IPS-18a (cell line): ENCODE measurements at regions not wholly inside any gene's neighbourhood (a gene's known extent, or its start where the extent isn't known, plus 50 kb on each side); places are given as distances from the start of the nearest gene placed in this dataset.

ENCODE experiments used
- H3K27ac ChIP-seq: one replicate; pipeline ENCODE4 v1.5.1; 2013; ENCODE audit warnings: low read length
- H3K27me3 ChIP-seq: one replicate; pipeline ENCODE4 v1.6.1; 2013; ENCODE audit warnings: mild to moderate bottlenecking, low read length; ENCODE audit not compliant: control insufficient read depth, insufficient read depth
- H3K36me3 ChIP-seq: one replicate; pipeline ENCODE4 v1.6.1; 2013; ENCODE audit warnings: low read depth, low read length; ENCODE audit not compliant: control insufficient read depth
- H3K4me1 ChIP-seq: one replicate; pipeline ENCODE4 v1.6.1; 2013; ENCODE audit warnings: low read depth, low read length; ENCODE audit not compliant: control insufficient read depth
- H3K4me3 ChIP-seq: one replicate; pipeline ENCODE4 v1.5.1; 2013; ENCODE audit warnings: low read length
- H3K9ac ChIP-seq: one replicate; pipeline ENCODE4 v1.6.1; 2013; ENCODE audit warnings: mild to moderate bottlenecking, low read length, moderate library complexity
- H3K9me3 ChIP-seq: one replicate; pipeline ENCODE4 v1.6.1; 2013; ENCODE audit warnings: low read depth, low read length; ENCODE audit not compliant: control insufficient read depth

GRCh38 chr15:45785897-45786296 is 151.1 kb downstream of the SQOR start:
- Histone ChIP-seq H3K4me3 (no peak overlapping the region), H3K4me1 (peaks cover 8% of the 10 kb centered on the region), H3K9me3 (no peaks in the 10 kb centered on the region), H3K27me3 (no peaks in the 10 kb centered on the region), H3K36me3 (no peaks in the 10 kb centered on the region), H3K9ac (no peak overlapping the region), H3K27ac (no peak overlapping the region)

GRCh38 chr15:45790325-45790943 is 155.6 kb downstream of the SQOR start:
- Histone ChIP-seq H3K36me3 (no peaks in the 10 kb centered on the region), H3K9me3 (no peaks in the 10 kb centered on the region), H3K4me3 (no peak overlapping the region), H3K4me1 (no peaks in the 10 kb centered on the region), H3K27ac (no peak overlapping the region), H3K27me3 (no peaks in the 10 kb centered on the region), H3K9ac (no peak overlapping the region)

- H3K36me3 ChIP-seq, result no peaks in the 10 kb centered on the region
- H3K4me1 ChIP-seq, result no peaks in the 10 kb centered on the region
- H3K9me3 ChIP-seq, result no peaks in the 10 kb centered on the region
- H3K4me3 ChIP-seq, result no peak overlapping the region
- no peak overlapping the region for H3K27ac ChIP-seq
- H3K9ac ChIP-seq, result no peak overlapping the region
- no peaks in the 10 kb centered on the region for H3K27me3 ChIP-seq
These were observed 159.5 kb downstream of the SQOR start for GRCh38 chr15:45794304-45794703.

- Histone ChIP-seq H3K36me3 (no peaks in the 10 kb centered on the region), H3K4me1 (no peaks in the 10 kb centered on the region), H3K9me3 (no peaks in the 10 kb centered on the region), H3K4me3 (no peak overlapping the region), H3K27me3 (no peaks in the 10 kb centered on the region), H3K9ac (no peak overlapping the region), H3K27ac (no peak overlapping the region)
These were observed 160.0 kb downstream of the SQOR start for GRCh38 chr15:45794712-45795439.

GRCh38 chr15:45795440-45796069 is 160.7 kb downstream of the SQOR start:
- no peak overlapping the region for H3K4me3 ChIP-seq
- no peaks in the 10 kb centered on the region for H3K27me3 ChIP-seq
- no peak overlapping the region for H3K27ac ChIP-seq
- H3K4me1 ChIP-seq, result no peaks in the 10 kb centered on the region
- H3K36me3 ChIP-seq, result no peaks in the 10 kb centered on the region
- H3K9me3 ChIP-seq, result no peaks in the 10 kb centered on the region
- no peak overlapping the region for H3K9ac ChIP-seq

- Histone ChIP-seq H3K9ac (no peak overlapping the region), H3K4me1 (no peaks in the 10 kb centered on the region)
These were observed 161.6 kb downstream of the SQOR start for GRCh38 chr15:45796433-45796832.

GRCh38 chr15:45799508-45799907 is 164.7 kb downstream of the SQOR start:
- Histone ChIP-seq H3K4me1 (no peaks in the 10 kb centered on the region), H3K27me3 (no peaks in the 10 kb centered on the region), H3K27ac (no peak overlapping the region), H3K9me3 (no peaks in the 10 kb centered on the region), H3K4me3 (no peak overlapping the region), H3K36me3 (no peaks in the 10 kb centered on the region), H3K9ac (no peak overlapping the region)

More at GRCh38 chr15:45796433-45796832, 161.6 kb downstream of the SQOR start:
- Histone ChIP-seq H3K27ac (no peak overlapping the region), H3K36me3 (no peaks in the 10 kb centered on the region), H3K9me3 (no peaks in the 10 kb centered on the region), H3K27me3 (no peaks in the 10 kb centered on the region), H3K4me3 (no peak overlapping the region)

GRCh38 chr15:45801543-45801942 is 166.7 kb downstream of the SQOR start:
- Histone ChIP-seq H3K27me3 (no peaks in the 10 kb centered on the region), H3K4me1 (no peaks in the 10 kb centered on the region), H3K9me3 (no peaks in the 10 kb centered on the region), H3K9ac (no peak overlapping the region), H3K36me3 (no peaks in the 10 kb centered on the region), H3K4me3 (no peak overlapping the region), H3K27ac (no peak overlapping the region)

GRCh38 chr15:45802140-45802539 is 167.3 kb downstream of the SQOR start:
- no peak overlapping the region for H3K9ac ChIP-seq
- H3K4me1 ChIP-seq, result no peaks in the 10 kb centered on the region
- H3K36me3 ChIP-seq, result no peaks in the 10 kb centered on the region
- H3K27me3 ChIP-seq, result no peaks in the 10 kb centered on the region
- H3K27ac ChIP-seq, result no peak overlapping the region
- H3K4me3 ChIP-seq, result no peak overlapping the region
- H3K9me3 ChIP-seq, result no peaks in the 10 kb centered on the region

- Histone ChIP-seq H3K27ac (no peak overlapping the region), H3K36me3 (no peaks in the 10 kb centered on the region), H3K4me3 (no peak overlapping the region), H3K27me3 (no peaks in the 10 kb centered on the region), H3K9ac (no peak overlapping the region), H3K9me3 (no peaks in the 10 kb centered on the region), H3K4me1 (no peaks in the 10 kb centered on the region)
These were observed 169.2 kb downstream of the SQOR start for GRCh38 chr15:45804028-45804427.

GRCh38 chr15:45810201-45810600 is 175.4 kb downstream of the SQOR start:
- H3K4me3 ChIP-seq, result no peak overlapping the region
- H3K4me1 ChIP-seq, result no peaks in the 10 kb centered on the region
- H3K27me3 ChIP-seq, result no peaks in the 10 kb centered on the region
- H3K27ac ChIP-seq, result no peak overlapping the region
- no peaks in the 10 kb centered on the region for H3K36me3 ChIP-seq
- H3K9ac ChIP-seq, result no peak overlapping the region
- H3K9me3 ChIP-seq, result no peaks in the 10 kb centered on the region

- no peaks in the 10 kb centered on the region for H3K4me1 ChIP-seq
- no peaks in the 10 kb centered on the region for H3K9me3 ChIP-seq
- no peak overlapping the region for H3K27ac ChIP-seq
- no peak overlapping the region for H3K9ac ChIP-seq
- H3K36me3 ChIP-seq, result no peaks in the 10 kb centered on the region
- H3K4me3 ChIP-seq, result no peak overlapping the region
- H3K27me3 ChIP-seq, result no peaks in the 10 kb centered on the region
These were observed 177.4 kb downstream of the SQOR start for GRCh38 chr15:45812200-45812599.
